K562 (cell line): ENCODE measurements at regions not wholly inside any gene's neighbourhood (a gene's known extent, or its start where the extent isn't known, plus 50 kb on each side); places are given as distances from the start of the nearest gene placed in this dataset.

Experiments used
- CBX2 ChIP-seq: fragments of 200-600 bp; sonication (generic); IDR thresholded peaks from one replicate; pipeline ENCODE4 v1.6.1; 2012; ENCODE audit warnings: mild to moderate bottlenecking, low read length, inconsistent platforms; ENCODE audit not compliant: insufficient read depth, poor library complexity, severe bottlenecking
- E2F4 ChIP-seq: sonication (generic); formaldehyde crosslinking; IDR thresholded peaks from 2 replicates; pipeline ENCODE4 v1.8.0; 2022; ENCODE audit warnings: mild to moderate bottlenecking, low read depth, missing genetic modification reagents
- FOXA3 ChIP-seq, 2 experiments: fragments of 450-650 bp in 1 of 2; sonication (generic) in 1 of 2; formaldehyde crosslinking; IDR thresholded peaks in 1 of 2; conservative IDR thresholded peaks in 1 of 2; 2 replicates each; pipeline versions ENCODE4 v1.4.0 to v1.8.0; 2020 to 2022; ENCODE audit warnings: mild to moderate bottlenecking in 2 of 2, missing genetic modification reagents in 1 of 2
- NONO ChIP-seq, 2 experiments: fragments of 200-400 bp in 1 of 2; fragments of 450-650 bp in 1 of 2; formaldehyde crosslinking in 1 of 2; IDR thresholded peaks; 2 replicates each; pipeline ENCODE4 v1.6.1; 2017; ENCODE audit warnings: low read depth in 2 of 2, mild to moderate bottlenecking in 2 of 2, moderate library complexity in 2 of 2, low read length in 1 of 2
- POLR2AphosphoS5 ChIP-seq: IDR thresholded peaks from 2 replicates; pipeline ENCODE4 v1.6.1; 2011; ENCODE audit warnings: mild to moderate bottlenecking, low read depth, low read length, moderate library complexity; ENCODE audit not compliant: control insufficient read depth, insufficient read depth
- POU5F1 ChIP-seq: fragments of 150-350 bp; IDR thresholded peaks from 2 replicates; pipeline ENCODE4 v1.6.1; 2014; ENCODE audit warnings: borderline replicate concordance, low read length, low read depth, mild to moderate bottlenecking; ENCODE audit not compliant: partially characterized antibody
- ZFP1 ChIP-seq: fragments of 450-650 bp; formaldehyde crosslinking; IDR thresholded peaks from 2 replicates; pipeline ENCODE4 v1.4.0; 2020; ENCODE audit warnings: mild to moderate bottlenecking, mixed read lengths
- ZNF124 ChIP-seq: sonication (generic); formaldehyde crosslinking; IDR thresholded peaks from 2 replicates; pipeline ENCODE4 v1.8.1; 2022; ENCODE audit warnings: missing genetic modification reagents
- ZNF41 ChIP-seq: fragments of 250-450 bp; sonication (Bioruptor Pico); conservative IDR thresholded peaks from 2 replicates; pipeline ENCODE4 v1.4.0; 2020; ENCODE audit warnings: mild to moderate bottlenecking
- TF ChIP-seq, protein P1 (sequence below), 3 experiments: IDR thresholded peaks in 2 of 3; conservative IDR thresholded peaks in 1 of 3; 2 replicates each; pipeline ENCODE4 v1.5.1; 2011 to 2012; ENCODE audit warnings: low read length in 3 of 3, mild to moderate bottlenecking in 3 of 3, control low read depth in 2 of 3, improper control_type of control experiment in 1 of 3, inconsistent platforms in 1 of 3, low read depth in 1 of 3, mixed read lengths in 1 of 3, moderate library complexity in 1 of 3; ENCODE audit not compliant: insufficient read depth in 2 of 3
- TF ChIP-seq, protein P2 (sequence below): sonication (generic); formaldehyde crosslinking; IDR thresholded peaks from 2 replicates; pipeline ENCODE4 v1.8.1; 2022; ENCODE audit warnings: missing genetic modification reagents
- TF ChIP-seq, protein P3 (sequence below): sonication (generic); formaldehyde crosslinking; IDR thresholded peaks from 2 replicates; pipeline ENCODE4 v1.8.0; 2023; ENCODE audit warnings: missing genetic modification reagents, mild to moderate bottlenecking, borderline replicate concordance

DNA sequence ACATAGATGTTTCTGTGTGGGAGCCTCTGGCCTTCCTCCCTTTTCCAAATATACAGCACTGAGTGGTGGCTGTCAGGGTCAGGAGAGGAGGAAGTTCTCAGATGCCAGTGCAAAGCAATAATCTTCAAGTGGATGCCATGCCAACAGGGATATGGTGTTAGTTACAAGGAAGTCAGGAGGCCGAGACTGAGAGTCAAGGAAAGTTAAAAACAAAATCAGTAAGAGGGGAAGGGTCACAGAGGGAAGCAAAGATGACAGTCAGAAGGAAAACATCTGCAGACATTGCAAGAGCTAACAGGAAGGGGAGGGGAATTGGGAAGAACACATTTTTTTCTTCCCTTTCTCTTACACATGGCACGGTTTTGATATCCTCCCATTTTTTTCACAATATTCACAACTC lies 691.4 kb downstream of the ADGRL2 start:
- no peak for TF ChIP-seq NONO (IDR thresholded peaks at IDR 0.05; ENCODE audit: low read depth in 2 of 2, low read length in 1 of 2)
- TF ChIP-seq ZFP1 (CRISPR knock-in tag) = no peak
- no peak for TF ChIP-seq ZNF124 (CRISPR knock-in tag)
- TF ChIP-seq CBX2 = no peak
- no peak for TF ChIP-seq POLR2AphosphoS5
- TF ChIP-seq E2F4 = no peak
- TF ChIP-seq, protein P1, sequence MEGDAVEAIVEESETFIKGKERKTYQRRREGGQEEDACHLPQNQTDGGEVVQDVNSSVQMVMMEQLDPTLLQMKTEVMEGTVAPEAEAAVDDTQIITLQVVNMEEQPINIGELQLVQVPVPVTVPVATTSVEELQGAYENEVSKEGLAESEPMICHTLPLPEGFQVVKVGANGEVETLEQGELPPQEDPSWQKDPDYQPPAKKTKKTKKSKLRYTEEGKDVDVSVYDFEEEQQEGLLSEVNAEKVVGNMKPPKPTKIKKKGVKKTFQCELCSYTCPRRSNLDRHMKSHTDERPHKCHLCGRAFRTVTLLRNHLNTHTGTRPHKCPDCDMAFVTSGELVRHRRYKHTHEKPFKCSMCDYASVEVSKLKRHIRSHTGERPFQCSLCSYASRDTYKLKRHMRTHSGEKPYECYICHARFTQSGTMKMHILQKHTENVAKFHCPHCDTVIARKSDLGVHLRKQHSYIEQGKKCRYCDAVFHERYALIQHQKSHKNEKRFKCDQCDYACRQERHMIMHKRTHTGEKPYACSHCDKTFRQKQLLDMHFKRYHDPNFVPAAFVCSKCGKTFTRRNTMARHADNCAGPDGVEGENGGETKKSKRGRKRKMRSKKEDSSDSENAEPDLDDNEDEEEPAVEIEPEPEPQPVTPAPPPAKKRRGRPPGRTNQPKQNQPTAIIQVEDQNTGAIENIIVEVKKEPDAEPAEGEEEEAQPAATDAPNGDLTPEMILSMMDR (IDR thresholded peaks at IDR 0.05 in 2 of 3, conservative IDR thresholded peaks at IDR 0.05 in 1 of 3; ENCODE audit: insufficient read depth in 2 of 3, low read depth in 1 of 3, low read length in 3 of 3) = no peak
- no peak for TF ChIP-seq POU5F1
- no peak for TF ChIP-seq FOXA3 (CRISPR knock-in tag; conservative IDR thresholded peaks at IDR 0.05 in 1 of 2, IDR thresholded peaks at IDR 0.05 in 1 of 2)
- no peak for TF ChIP-seq ZNF41 (CRISPR knock-in tag)
- TF ChIP-seq, protein P2, sequence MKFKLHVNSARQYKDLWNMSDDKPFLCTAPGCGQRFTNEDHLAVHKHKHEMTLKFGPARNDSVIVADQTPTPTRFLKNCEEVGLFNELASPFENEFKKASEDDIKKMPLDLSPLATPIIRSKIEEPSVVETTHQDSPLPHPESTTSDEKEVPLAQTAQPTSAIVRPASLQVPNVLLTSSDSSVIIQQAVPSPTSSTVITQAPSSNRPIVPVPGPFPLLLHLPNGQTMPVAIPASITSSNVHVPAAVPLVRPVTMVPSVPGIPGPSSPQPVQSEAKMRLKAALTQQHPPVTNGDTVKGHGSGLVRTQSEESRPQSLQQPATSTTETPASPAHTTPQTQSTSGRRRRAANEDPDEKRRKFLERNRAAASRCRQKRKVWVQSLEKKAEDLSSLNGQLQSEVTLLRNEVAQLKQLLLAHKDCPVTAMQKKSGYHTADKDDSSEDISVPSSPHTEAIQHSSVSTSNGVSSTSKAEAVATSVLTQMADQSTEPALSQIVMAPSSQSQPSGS (CRISPR knock-in tag) = no peak
- TF ChIP-seq, protein P3, sequence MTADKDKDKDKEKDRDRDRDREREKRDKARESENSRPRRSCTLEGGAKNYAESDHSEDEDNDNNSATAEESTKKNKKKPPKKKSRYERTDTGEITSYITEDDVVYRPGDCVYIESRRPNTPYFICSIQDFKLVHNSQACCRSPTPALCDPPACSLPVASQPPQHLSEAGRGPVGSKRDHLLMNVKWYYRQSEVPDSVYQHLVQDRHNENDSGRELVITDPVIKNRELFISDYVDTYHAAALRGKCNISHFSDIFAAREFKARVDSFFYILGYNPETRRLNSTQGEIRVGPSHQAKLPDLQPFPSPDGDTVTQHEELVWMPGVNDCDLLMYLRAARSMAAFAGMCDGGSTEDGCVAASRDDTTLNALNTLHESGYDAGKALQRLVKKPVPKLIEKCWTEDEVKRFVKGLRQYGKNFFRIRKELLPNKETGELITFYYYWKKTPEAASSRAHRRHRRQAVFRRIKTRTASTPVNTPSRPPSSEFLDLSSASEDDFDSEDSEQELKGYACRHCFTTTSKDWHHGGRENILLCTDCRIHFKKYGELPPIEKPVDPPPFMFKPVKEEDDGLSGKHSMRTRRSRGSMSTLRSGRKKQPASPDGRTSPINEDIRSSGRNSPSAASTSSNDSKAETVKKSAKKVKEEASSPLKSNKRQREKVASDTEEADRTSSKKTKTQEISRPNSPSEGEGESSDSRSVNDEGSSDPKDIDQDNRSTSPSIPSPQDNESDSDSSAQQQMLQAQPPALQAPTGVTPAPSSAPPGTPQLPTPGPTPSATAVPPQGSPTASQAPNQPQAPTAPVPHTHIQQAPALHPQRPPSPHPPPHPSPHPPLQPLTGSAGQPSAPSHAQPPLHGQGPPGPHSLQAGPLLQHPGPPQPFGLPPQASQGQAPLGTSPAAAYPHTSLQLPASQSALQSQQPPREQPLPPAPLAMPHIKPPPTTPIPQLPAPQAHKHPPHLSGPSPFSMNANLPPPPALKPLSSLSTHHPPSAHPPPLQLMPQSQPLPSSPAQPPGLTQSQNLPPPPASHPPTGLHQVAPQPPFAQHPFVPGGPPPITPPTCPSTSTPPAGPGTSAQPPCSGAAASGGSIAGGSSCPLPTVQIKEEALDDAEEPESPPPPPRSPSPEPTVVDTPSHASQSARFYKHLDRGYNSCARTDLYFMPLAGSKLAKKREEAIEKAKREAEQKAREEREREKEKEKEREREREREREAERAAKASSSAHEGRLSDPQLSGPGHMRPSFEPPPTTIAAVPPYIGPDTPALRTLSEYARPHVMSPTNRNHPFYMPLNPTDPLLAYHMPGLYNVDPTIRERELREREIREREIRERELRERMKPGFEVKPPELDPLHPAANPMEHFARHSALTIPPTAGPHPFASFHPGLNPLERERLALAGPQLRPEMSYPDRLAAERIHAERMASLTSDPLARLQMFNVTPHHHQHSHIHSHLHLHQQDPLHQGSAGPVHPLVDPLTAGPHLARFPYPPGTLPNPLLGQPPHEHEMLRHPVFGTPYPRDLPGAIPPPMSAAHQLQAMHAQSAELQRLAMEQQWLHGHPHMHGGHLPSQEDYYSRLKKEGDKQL (CRISPR knock-in tag) = no peak
